Activated CD4-positive, alpha-beta T cell treated with anti-CD3 and anti-CD28 coated beads, Interleukin-2, amount 10 ng/mL, durations not matched to agents 7 days and 5 days (primary cell): ENCODE measurements at regions not wholly inside any gene's neighbourhood (a gene's known extent, or its start where the extent isn't known, plus 50 kb on each side); places are given as distances from the start of the nearest gene placed in this dataset.

ENCODE experiments used
- CTCF ChIA-PET: fragments of 350-600 bp; sonication (Branson Sonifier 250); formaldehyde crosslinking; loops from one replicate; lab custom pipeline; 2021; ENCODE audit warnings: antibody characterized with exemption; lab: Charles Lee
- POLR2A ChIA-PET: fragments of 350-600 bp; sonication (Branson Sonifier 250); formaldehyde crosslinking; loops from one replicate; lab custom pipeline; 2021; ENCODE audit warnings: antibody characterized with exemption; lab: Charles Lee
- DNase-seq: peaks from one replicate; pipeline ENCODE4 v3.0.0-alpha.2; 2020
- H3K27ac Mint-ChIP-seq: one replicate; pipeline ENCODE4 v1.8.0; 2021; ENCODE audit warnings: mild to moderate bottlenecking, moderate library complexity, mixed read lengths
- H3K27me3 Mint-ChIP-seq: one replicate; pipeline ENCODE4 v1.8.0; 2021; ENCODE audit warnings: mixed read lengths
- H3K36me3 Mint-ChIP-seq: one replicate; pipeline ENCODE4 v1.8.0; 2021; ENCODE audit warnings: low read depth, mixed read lengths
- H3K4me1 Mint-ChIP-seq: one replicate; pipeline ENCODE4 v1.8.0; 2021; ENCODE audit warnings: mixed read lengths
- H3K4me3 Mint-ChIP-seq: one replicate; pipeline ENCODE4 v1.8.0; 2021; ENCODE audit warnings: mild to moderate bottlenecking, moderate library complexity, mixed read lengths
- H3K9me3 Mint-ChIP-seq: one replicate; pipeline ENCODE4 v1.8.0; 2021; ENCODE audit warnings: mixed read lengths

DNA sequence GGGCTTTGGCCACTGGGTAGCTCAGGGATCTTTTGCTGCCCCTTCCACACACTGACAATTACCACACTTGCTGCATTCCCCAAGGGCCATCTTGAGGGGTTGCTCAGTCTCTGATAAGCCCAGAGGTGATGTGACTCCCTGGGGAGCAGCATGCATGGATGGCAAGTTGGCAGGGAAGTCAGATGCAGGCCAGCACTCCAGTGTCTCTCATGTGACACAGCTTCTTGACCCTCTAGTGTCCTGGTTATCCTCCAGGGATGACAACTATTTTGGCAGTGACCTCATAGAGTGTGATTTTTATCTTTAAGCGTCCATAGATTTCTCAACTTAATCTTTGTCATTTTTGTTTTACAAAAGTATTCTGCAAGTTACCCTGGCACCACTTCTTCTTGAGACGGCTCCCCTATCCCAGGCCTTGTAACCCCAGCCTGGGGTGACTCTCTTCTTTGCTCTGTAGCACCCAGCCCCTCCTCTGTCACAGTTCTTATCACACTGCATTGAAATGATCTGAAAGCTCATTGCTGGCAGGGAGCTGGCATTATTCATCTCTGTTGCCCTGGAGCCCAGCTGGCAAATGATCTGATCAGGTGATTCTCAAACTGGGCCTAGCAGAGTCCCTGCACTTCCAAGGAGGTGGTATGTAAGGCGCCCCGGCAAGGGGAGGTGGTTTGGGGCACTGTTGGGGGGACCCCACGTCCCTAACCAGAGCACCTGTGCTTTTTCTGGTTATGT is 72.6 kb downstream of the TENT5C start:
- ChIA-PET POLR2A (no interaction called here), CTCF (interaction anchor here (1.3 kb wide), 1 partner anchor 11 kb away, joined by 4 read pairs; no protein-coding TSS in a partner anchor)
- no peaks in the 10 kb centered on the region for H3K9me3 Mint-ChIP-seq
- no peaks in the 10 kb centered on the region for H3K36me3 Mint-ChIP-seq
- DNase-seq = no peak
- no peak overlapping the region for H3K4me3 Mint-ChIP-seq
- peaks cover 9% of the 10 kb centered on the region for H3K27me3 Mint-ChIP-seq
- no peak overlapping the region for H3K27ac Mint-ChIP-seq
- H3K4me1 Mint-ChIP-seq = peaks cover 19% of the 10 kb centered on the region

DNA sequence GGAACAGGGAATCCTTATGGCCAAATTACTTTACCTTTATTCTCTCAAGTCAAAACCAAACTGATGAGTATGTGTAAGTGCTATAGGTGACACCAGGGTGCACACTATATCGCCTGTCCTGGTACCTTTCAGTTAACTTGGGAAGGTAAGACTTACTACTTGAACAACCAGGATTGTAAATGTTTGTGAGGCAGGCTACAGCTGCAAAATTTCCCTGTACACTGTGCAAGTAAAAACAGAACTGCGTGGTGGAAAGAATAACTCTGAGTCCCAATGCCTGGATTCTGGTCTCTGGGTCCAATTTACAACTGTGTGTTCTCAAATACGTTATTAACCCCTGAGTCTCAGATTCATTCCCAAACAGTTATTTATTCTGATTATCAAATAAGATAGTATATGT is 73.5 kb downstream of the TENT5C start:
- H3K4me1 Mint-ChIP-seq = peaks cover 12% of the 10 kb centered on the region
- DNase-seq = no peak
- no peak overlapping the region for H3K27ac Mint-ChIP-seq
- CTCF ChIA-PET = no interaction called here
- peaks cover 5% of the 10 kb centered on the region for H3K27me3 Mint-ChIP-seq
- no peak overlapping the region for H3K4me3 Mint-ChIP-seq
- H3K9me3 Mint-ChIP-seq = no peaks in the 10 kb centered on the region
- POLR2A ChIA-PET = no interaction called here
- no peaks in the 10 kb centered on the region for H3K36me3 Mint-ChIP-seq

DNA sequence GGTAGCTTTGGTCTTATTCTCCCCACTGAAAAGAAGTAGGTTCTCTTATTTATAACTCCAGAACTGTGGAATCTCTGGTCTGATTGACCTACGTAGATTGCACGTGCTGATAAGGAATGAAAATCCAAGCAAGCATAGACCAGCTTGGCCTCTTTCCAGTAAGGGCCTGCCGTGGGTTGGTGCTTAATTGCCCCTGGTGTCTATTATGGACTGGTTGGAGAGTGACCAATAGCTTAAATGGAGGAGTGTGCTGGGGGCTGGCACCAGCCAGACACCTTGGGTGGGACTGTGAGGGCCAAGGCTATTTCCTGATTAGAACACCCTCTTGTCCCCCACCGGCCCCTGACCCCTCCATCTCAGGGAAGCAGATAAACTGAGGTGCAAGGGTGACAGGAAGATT is 74.0 kb downstream of the TENT5C start:
- ChIA-PET CTCF (interaction anchor here (1.1 kb wide), 1 partner anchor 67 kb away, joined by 3 read pairs; no protein-coding TSS in a partner anchor), POLR2A (no interaction called here)
- H3K27me3 Mint-ChIP-seq = peaks cover 2% of the 10 kb centered on the region
- H3K4me1 Mint-ChIP-seq = peaks cover 7% of the 10 kb centered on the region
- no peaks in the 10 kb centered on the region for H3K9me3 Mint-ChIP-seq
- H3K4me3 Mint-ChIP-seq = no peak overlapping the region
- no peak overlapping the region for H3K27ac Mint-ChIP-seq
- no peak for DNase-seq
- H3K36me3 Mint-ChIP-seq = no peaks in the 10 kb centered on the region

DNA sequence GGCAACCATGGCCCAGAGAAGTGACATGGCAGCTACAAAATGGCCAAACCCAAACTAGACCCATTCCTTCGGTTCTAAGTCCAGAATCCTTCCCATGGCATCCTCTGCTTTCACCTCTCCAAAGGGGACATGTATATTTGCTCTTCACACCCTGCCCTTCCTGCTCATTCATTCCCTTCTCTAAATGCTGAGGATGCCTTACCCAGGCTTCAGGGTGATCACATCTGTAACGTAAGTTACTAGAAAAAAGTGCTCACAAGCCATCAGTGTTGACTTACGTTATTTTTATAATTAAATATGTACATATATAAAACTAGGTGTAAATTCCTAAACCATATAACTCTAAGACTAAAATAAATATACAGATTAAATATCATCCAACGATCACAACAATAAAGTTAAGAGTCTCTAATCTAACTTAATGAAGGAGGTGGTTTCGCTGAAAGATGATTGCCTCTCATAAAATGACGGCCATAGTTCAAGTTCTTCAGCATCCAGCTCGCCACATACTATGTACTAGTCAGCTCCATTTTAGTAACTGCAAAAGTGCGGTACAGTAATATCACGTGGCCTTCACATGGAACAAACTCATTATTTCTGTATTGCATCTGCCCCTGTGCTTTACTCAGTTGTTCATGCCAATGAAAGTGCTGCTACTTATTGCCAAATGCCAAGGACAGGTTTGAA is 74.6 kb downstream of the TENT5C start:
- ChIA-PET CTCF (interaction anchor here (0.9 to 1.2 kb wide), 3 partner anchors 17 to 68 kb away, joined by 3 to 4 read pairs (median 3); no protein-coding TSS in a partner anchor), POLR2A (no interaction called here)
- H3K27me3 Mint-ChIP-seq = peaks cover 2% of the 10 kb centered on the region
- H3K4me3 Mint-ChIP-seq = no peak overlapping the region
- H3K36me3 Mint-ChIP-seq = no peaks in the 10 kb centered on the region
- H3K4me1 Mint-ChIP-seq = peaks cover 7% of the 10 kb centered on the region
- H3K27ac Mint-ChIP-seq = no peak overlapping the region
- DNase-seq = no peak
- H3K9me3 Mint-ChIP-seq = no peaks in the 10 kb centered on the region

DNA sequence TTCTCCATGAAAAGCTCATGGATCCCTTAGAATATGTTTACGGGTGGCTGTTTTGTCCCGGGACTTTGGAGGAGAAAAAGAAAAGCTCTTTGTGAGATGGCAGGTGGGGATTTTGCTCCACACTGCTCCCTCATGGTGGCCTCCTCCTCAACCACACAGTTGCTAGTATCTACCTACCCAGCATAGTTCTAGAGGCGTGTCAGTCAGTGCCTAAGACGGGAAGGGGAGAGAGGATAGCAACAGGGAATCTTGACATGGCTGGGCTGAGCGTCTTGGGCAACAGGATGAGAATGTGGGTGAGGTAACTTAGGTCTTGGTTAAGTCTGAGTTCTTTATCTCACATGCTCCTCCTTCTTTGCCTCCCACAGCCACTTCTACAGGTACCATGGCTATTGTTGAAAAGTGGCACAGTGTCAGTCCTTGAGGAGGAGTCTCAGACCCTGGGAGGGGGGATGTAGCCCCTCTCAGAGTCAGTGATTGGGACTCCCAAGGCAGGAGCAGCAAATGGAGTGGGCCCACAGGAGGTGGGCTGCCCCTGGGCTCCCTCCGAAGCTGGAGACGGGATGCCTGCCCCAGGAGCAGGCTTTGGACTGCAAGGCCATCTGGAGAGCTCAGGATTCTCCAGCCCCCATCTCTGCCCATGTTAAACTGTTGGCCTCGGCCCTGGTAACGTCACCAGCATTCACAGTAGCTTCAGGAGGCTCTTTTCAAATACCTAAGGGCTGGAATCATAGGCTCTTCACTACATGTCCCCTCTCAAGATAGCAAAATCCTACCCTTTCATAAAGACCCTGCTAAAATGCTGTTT is 75.4 kb downstream of the TENT5C start:
- H3K4me1 Mint-ChIP-seq = peaks cover 7% of the 10 kb centered on the region
- H3K27ac Mint-ChIP-seq = no peak overlapping the region
- POLR2A ChIA-PET = no interaction called here
- H3K4me3 Mint-ChIP-seq = no peak overlapping the region
- no peaks in the 10 kb centered on the region for H3K9me3 Mint-ChIP-seq
- CTCF ChIA-PET = interaction anchor here (0.9 to 1.8 kb wide), 4 partner anchors 11 to 104 kb away, joined by 3 to 6 read pairs (median 4); no protein-coding TSS in a partner anchor
- no peaks in the 10 kb centered on the region for H3K36me3 Mint-ChIP-seq
- no peaks in the 10 kb centered on the region for H3K27me3 Mint-ChIP-seq
- no peak for DNase-seq

DNA sequence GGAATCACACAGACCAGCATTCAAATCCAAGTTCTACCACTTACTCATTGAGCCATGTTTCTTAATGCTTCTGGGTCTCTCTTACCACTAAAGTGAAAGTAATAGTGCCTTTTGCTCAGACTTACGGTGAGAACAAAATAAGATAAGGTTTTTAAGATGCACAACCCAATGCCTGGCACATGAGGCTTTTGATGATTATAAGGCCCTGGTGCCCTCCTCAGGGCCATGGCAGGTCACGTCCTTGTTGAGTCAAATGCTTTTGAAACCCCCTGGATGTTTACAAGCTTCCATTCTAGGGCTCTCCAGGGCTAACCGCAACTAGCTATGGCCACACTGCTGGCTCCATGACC is 76.0 kb downstream of the TENT5C start:
- ChIA-PET POLR2A (no interaction called here), CTCF (interaction anchor here (0.9 to 1.8 kb wide), 3 partner anchors 11 to 105 kb away, joined by 3 to 6 read pairs (median 4); no protein-coding TSS in a partner anchor)
- DNase-seq = no peak
- Mint-ChIP-seq H3K4me1 (peaks cover 5% of the 10 kb centered on the region), H3K27ac (no peak overlapping the region), H3K36me3 (no peaks in the 10 kb centered on the region), H3K4me3 (no peak overlapping the region), H3K9me3 (no peaks in the 10 kb centered on the region), H3K27me3 (peaks cover under 1% of the 10 kb centered on the region)

DNA sequence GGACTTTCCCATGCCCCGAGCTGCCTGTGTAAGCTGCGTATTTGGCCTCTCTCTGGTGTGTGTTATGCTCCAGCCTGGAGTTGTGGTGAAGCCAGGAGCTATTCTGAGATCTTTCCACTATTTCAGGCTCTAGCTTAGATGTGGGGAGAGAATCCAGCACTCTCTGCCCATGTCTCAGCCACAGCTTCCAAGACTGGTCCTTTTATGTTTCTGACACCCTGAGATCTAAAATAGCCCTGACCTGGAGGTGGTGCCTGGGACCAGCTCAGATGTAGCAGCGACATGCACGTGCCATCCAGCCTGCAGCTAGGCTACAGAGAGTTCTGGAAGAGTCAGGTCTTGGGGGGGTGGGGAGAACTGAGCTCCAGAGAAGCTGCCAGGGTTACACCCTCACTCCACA is 76.5 kb downstream of the TENT5C start:
- Mint-ChIP-seq H3K4me1 (peaks cover 4% of the 10 kb centered on the region), H3K36me3 (no peaks in the 10 kb centered on the region), H3K27me3 (peaks cover 2% of the 10 kb centered on the region), H3K4me3 (no peak overlapping the region), H3K27ac (no peak overlapping the region), H3K9me3 (no peaks in the 10 kb centered on the region)
- DNase-seq = no peak
- CTCF ChIA-PET = interaction anchor here (1.5 to 1.8 kb wide), 3 partner anchors 8 to 15 kb away, joined by 4 to 6 read pairs (median 5); no protein-coding TSS in a partner anchor
- POLR2A ChIA-PET = no interaction called here

DNA sequence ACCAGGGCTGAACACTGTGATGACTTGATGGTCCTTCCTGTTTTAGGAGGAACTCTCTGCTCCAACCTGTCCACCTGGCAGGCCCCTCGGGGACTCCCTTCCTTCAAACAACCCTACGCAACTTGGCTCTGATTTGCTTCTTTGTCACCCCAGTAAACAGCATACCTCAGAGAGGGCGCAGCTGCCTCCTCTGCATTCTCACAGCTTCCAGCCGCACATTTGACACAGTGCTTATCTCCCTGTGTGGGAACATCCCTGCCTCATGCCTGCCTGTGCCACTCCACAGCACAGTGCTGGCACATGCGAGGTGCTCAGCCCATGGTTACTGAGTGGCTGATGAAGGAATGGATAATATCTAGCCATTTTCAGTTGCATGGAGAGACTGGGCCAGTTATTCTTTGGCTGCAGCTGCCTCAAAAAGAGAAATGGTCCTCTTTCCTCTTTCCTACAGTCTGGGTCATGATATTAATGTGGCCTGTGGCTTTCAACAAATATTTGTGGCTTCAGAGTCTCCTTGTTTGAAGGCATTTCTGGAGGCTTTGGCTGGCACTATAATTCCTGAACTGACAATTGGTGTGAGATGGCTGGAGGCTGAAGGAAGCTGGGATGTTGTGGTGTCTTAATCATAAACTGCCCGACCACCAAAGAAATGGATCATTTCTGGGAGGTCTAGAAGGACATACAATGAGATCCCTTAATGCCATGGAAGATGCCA is 77.9 kb downstream of the TENT5C start:
- Mint-ChIP-seq H3K4me3 (no peak overlapping the region), H3K4me1 (peaks cover 4% of the 10 kb centered on the region), H3K36me3 (no peaks in the 10 kb centered on the region), H3K9me3 (no peaks in the 10 kb centered on the region), H3K27ac (no peak overlapping the region), H3K27me3 (peaks cover 3% of the 10 kb centered on the region)
- CTCF ChIA-PET = interaction anchor here (0.8 to 1.7 kb wide), 3 partner anchors 9 to 70 kb away, joined by 3 to 5 read pairs (median 4); no protein-coding TSS in a partner anchor
- DNase-seq = no peak
- POLR2A ChIA-PET = interaction anchor here (0.6 kb wide), 1 partner anchor 136 kb away, joined by 5 read pairs; no protein-coding TSS in a partner anchor

DNA sequence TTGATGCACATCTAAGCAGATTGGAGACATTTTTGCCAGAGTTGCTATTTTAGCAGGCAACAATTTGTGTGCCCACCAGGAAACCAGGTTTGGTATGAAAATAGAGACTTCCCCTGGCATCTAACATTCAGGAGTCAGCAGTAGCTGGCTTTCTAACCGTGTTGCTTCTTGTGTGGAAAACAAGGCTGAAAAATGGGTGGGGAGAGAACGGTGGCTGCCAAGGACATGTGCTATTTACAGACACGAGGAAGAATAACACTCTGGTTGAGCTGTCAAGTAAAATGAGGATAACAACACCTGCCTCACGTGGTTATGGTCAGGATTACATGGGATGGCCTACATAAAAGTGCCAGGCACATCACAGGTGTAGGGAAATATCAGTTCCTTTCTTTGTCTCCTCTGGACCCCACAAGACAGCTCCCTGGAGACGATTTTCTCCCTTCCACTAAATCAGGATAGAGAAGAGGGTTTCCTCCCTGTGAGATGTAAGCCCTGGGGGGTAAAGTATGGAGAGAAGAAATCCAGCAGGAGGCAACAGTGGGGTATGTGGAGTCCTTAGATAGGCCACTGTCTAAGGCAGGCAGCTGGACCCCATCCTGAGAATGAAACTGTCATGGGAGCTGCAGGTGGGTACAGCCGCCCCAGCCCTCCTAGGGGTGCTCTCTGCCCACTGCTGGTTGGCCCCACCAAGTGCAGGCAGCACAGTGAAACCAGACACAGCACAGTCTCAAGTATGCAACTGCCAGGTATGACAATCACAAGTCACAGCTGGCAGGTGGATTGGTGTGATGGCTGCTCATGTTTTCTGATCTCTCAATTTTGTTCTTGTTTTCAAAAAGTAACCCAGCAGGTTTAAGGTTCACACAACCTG is 80.3 kb downstream of the TENT5C start:
- Mint-ChIP-seq H3K36me3 (no peaks in the 10 kb centered on the region), H3K4me1 (peaks cover 4% of the 10 kb centered on the region), H3K27me3 (peaks cover 19% of the 10 kb centered on the region), H3K9me3 (no peaks in the 10 kb centered on the region), H3K4me3 (no peak overlapping the region), H3K27ac (no peak overlapping the region)
- DNase-seq = no peak
- ChIA-PET POLR2A (no interaction called here), CTCF (interaction anchor here (0.7 to 1.3 kb wide), 2 partner anchors 12 kb away, joined by 3 to 5 read pairs; no protein-coding TSS in a partner anchor)

DNA sequence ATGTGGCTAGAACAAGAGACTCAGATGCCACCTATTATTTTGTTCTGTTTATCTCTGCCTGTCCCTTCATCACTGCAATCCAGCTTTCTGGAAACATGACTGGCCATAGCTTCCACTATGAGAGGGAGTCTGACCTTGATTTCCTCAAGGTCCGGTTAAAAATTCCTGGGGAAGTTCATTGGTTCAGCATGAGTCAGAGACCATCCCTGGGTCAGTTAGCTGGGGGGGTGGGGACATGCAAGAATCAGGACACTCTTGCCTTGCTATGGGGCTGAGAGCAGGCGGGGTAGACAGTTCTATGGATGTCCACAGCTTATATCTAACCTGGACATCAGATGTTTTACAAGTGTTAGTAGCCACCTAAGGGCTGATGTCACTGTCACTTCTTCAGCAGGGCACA is 81.1 kb downstream of the TENT5C start:
- H3K4me3 Mint-ChIP-seq = no peak overlapping the region
- peaks cover 21% of the 10 kb centered on the region for H3K27me3 Mint-ChIP-seq
- ChIA-PET CTCF (interaction anchor here (0.7 to 1.3 kb wide), 3 partner anchors 11 to 436 kb away, joined by 3 to 5 read pairs (median 3); no protein-coding TSS in a partner anchor), POLR2A (no interaction called here)
- H3K9me3 Mint-ChIP-seq = no peaks in the 10 kb centered on the region
- H3K36me3 Mint-ChIP-seq = no peaks in the 10 kb centered on the region
- H3K4me1 Mint-ChIP-seq = peaks cover 1% of the 10 kb centered on the region
- no peak overlapping the region for H3K27ac Mint-ChIP-seq
- no peak for DNase-seq

DNA sequence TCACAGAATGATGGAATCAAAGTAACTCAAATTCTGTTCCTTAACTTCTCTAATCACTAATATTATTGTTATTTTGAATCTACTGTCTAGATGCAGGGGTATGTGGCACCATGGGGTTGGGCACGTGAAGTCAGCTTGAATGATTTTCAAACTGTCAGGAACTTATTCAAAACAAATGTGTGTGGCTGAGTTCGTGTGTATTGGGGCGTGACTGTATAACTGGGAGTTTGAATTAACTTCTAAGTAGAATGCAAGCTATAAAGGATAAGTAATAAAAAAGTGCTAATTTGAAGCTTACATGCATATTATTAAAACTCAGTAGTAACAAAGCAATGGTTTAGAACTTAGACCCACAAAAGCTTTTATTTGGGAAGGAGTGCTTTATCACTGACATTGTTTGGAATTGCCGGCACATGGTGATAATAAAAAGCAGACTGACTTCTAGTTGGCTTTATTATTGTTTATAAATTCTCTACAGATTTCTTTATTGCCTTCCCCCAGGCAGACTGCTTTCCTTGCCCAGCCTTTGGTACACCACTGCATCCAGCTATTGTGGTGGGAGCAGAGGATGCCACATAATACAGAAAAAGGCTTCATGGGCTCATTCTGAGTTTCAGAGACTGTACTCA is 84.3 kb downstream of the TENT5C start:
- CTCF ChIA-PET = interaction anchor here (1.2 to 1.4 kb wide), 3 partner anchors 12 to 26 kb away, joined by 3 to 4 read pairs (median 4); no protein-coding TSS in a partner anchor
- Mint-ChIP-seq H3K36me3 (no peaks in the 10 kb centered on the region), H3K9me3 (no peaks in the 10 kb centered on the region), H3K27ac (no peak overlapping the region), H3K27me3 (peaks cover 25% of the 10 kb centered on the region), H3K4me1 (peaks cover 15% of the 10 kb centered on the region), H3K4me3 (no peak overlapping the region)
- no peak for DNase-seq
- POLR2A ChIA-PET = no interaction called here
